HL-60 (cell line): ENCODE measurements at regions not wholly inside any gene's neighbourhood (a gene's known extent, or its start where the extent isn't known, plus 50 kb on each side); places are given as distances from the start of the nearest gene placed in this dataset.
A peak's percentile ranks its signal among the peaks of the same experiment; 100 is the strongest.

Source experiments
- DNase-seq, 2 experiments: peaks; one replicate each; pipeline ENCODE4 v3.0.0-alpha.2; 2010 to 2020; ENCODE audit warnings: low read depth in 1 of 2, low spot score in 1 of 2
- H3K27ac ChIP-seq: fragments of 250-450 bp; sonication (Bioruptor Pico); replicated peaks from 2 replicates; pipeline ENCODE4 v1.5.1; 2020; ENCODE audit warnings: mild to moderate bottlenecking, moderate library complexity
- H3K27me3 ChIP-seq: fragments of 250-450 bp; sonication (Bioruptor Pico); 2 replicates; pipeline ENCODE4 v1.5.1; 2021; ENCODE audit warnings: mild to moderate bottlenecking, moderate library complexity; ENCODE audit not compliant: insufficient read depth, poor library complexity, severe bottlenecking
- H3K4me3 ChIP-seq: replicated peaks from 2 replicates; pipeline ENCODE4 v1.5.1; 2011; ENCODE audit warnings: mild to moderate bottlenecking, control low read depth, low read length; ENCODE audit not compliant: insufficient read depth
- CTCF ChIP-seq: IDR thresholded peaks from one replicate; pipeline ENCODE4 v1.5.1; 2011; ENCODE audit warnings: low read length, control low read depth, inconsistent platforms; ENCODE audit not compliant: insufficient read depth
- GABPA ChIP-seq: IDR thresholded peaks from 2 replicates; pipeline ENCODE4 v1.6.1; 2012; ENCODE audit warnings: low read depth
- POLR2AphosphoS5 ChIP-seq: IDR thresholded peaks from 2 replicates; pipeline ENCODE4 v1.6.1; 2012; ENCODE audit warnings: low read depth
- SPI1 ChIP-seq: IDR thresholded peaks from 2 replicates; pipeline ENCODE4 v1.6.1; 2012; ENCODE audit warnings: low read depth, mild to moderate bottlenecking, borderline replicate concordance
- TF ChIP-seq, protein P1 (sequence below): IDR thresholded peaks from 2 replicates; pipeline ENCODE4 v1.6.1; 2012; ENCODE audit warnings: low read depth; ENCODE audit not compliant: insufficient replicate concordance

DNA sequence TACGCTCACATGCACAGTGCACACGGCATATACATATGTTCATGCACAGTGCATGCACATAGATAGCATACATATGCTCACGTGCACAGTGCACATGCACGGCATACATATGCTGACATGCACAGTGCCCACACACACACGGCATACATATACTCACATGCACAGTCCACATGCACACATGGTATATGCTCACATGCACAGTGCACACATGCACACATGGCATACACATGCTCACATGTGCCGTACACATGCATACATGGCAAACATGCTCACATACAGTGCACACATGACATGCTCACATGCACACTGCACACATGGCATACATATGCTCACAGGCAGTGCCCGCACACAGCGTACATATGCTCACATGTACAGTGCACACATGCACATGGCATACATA is 97.7 kb upstream of the CTDP1 start:
- H3K4me3 ChIP-seq = no peak overlapping the region
- no peaks in the 10 kb centered on the region for H3K27me3 ChIP-seq
- DNase-seq = no peak
- no peak overlapping the region for H3K27ac ChIP-seq
- TF ChIP-seq POLR2AphosphoS5 (no peak), CTCF (no peak), GABPA (no peak), SPI1 (no peak)

GRCh38 chr18:79582978-79583377 is 96.6 kb upstream of the CTDP1 start:
- Histone ChIP-seq H3K27ac (no peak overlapping the region), H3K27me3 (no peaks in the 10 kb centered on the region), H3K4me3 (no peak overlapping the region)
- no peak for DNase-seq
- TF ChIP-seq SPI1 (no peak), POLR2AphosphoS5 (no peak), GABPA (no peak), CTCF (no peak)
- TF ChIP-seq, protein P1, sequence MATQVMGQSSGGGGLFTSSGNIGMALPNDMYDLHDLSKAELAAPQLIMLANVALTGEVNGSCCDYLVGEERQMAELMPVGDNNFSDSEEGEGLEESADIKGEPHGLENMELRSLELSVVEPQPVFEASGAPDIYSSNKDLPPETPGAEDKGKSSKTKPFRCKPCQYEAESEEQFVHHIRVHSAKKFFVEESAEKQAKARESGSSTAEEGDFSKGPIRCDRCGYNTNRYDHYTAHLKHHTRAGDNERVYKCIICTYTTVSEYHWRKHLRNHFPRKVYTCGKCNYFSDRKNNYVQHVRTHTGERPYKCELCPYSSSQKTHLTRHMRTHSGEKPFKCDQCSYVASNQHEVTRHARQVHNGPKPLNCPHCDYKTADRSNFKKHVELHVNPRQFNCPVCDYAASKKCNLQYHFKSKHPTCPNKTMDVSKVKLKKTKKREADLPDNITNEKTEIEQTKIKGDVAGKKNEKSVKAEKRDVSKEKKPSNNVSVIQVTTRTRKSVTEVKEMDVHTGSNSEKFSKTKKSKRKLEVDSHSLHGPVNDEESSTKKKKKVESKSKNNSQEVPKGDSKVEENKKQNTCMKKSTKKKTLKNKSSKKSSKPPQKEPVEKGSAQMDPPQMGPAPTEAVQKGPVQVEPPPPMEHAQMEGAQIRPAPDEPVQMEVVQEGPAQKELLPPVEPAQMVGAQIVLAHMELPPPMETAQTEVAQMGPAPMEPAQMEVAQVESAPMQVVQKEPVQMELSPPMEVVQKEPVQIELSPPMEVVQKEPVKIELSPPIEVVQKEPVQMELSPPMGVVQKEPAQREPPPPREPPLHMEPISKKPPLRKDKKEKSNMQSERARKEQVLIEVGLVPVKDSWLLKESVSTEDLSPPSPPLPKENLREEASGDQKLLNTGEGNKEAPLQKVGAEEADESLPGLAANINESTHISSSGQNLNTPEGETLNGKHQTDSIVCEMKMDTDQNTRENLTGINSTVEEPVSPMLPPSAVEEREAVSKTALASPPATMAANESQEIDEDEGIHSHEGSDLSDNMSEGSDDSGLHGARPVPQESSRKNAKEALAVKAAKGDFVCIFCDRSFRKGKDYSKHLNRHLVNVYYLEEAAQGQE = no peak

GRCh38 chr18:79583426-79583825 is 96.2 kb upstream of the CTDP1 start:
- Histone ChIP-seq H3K4me3 (no peak overlapping the region), H3K27ac (no peak overlapping the region), H3K27me3 (no peaks in the 10 kb centered on the region)
- no peak for TF ChIP-seq CTCF
- no peak for TF ChIP-seq SPI1
- TF ChIP-seq POLR2AphosphoS5 = no peak
- no peak for TF ChIP-seq GABPA
- TF ChIP-seq, protein P1 = no peak
- no peak for DNase-seq

DNA sequence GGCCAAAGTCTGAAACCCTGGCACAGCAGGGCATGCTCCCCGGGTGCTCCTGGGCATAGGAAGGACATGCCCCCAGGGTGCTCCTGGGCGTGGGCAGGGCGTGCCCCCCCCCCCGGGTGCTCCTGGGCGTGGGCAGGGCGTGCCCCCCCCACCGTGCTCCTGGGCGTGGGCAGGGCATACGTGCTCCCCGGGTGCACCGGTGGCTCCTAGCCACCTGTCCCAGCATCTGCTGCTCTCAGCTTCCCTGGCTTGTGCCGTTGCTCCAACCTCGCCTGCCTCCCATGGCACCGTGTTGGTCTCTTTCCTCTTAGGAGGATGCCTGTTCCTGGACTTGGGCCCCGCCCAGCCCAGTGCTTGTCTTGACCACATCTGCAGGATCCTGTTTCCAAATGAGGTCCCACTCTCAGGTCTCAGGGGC is 95.6 kb upstream of the CTDP1 start:
- no peaks in the 10 kb centered on the region for H3K27me3 ChIP-seq
- DNase-seq = peak in 1 of 2 experiments; percentile 75
- no peak overlapping the region for H3K27ac ChIP-seq
- H3K4me3 ChIP-seq = no peak overlapping the region
- TF ChIP-seq CTCF (no peak), POLR2AphosphoS5 (no peak), GABPA (no peak), SPI1 (no peak)
- TF ChIP-seq, protein P1 = no peak
